ENCODE measurements at regions not wholly inside any gene's neighbourhood (a gene's known extent, or its start where the extent isn't known, plus 50 kb on each side); places are given as distances from the start of the nearest gene placed in this dataset.

DNA sequence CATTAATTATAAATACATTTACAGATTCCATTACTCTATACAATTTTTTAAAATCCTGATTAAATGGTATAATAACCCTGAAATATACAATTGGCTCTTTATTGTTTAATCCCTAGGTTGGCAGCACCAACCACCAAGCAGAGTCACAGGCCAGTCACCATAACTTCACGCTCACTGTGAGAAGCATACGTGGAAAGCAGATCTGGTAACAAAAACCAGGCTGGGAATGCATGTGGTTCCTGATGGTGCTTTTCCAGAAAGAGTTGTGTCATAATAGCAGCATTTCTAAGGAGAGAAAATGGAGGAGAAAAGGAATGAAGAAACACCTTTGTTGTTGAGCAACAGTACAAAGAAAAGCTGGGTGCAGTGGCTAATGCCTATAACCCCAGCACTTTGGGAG is 66.1 kb downstream of the SIX6 start:
- no peak overlapping the region for H3K27ac ChIP-seq (replicated peaks)
- no peak overlapping the region for H3K4me3 ChIP-seq (replicated peaks; ENCODE audit: insufficient read depth, low read length)
- H3K27me3 ChIP-seq (ENCODE audit: insufficient read depth, poor library complexity, severe bottlenecking), result no peaks in the 10 kb centered on the region
- DNase-seq (ENCODE audit: low read depth in 1 of 2, low spot score in 1 of 2), result no peak
- TF ChIP-seq, protein P1, sequence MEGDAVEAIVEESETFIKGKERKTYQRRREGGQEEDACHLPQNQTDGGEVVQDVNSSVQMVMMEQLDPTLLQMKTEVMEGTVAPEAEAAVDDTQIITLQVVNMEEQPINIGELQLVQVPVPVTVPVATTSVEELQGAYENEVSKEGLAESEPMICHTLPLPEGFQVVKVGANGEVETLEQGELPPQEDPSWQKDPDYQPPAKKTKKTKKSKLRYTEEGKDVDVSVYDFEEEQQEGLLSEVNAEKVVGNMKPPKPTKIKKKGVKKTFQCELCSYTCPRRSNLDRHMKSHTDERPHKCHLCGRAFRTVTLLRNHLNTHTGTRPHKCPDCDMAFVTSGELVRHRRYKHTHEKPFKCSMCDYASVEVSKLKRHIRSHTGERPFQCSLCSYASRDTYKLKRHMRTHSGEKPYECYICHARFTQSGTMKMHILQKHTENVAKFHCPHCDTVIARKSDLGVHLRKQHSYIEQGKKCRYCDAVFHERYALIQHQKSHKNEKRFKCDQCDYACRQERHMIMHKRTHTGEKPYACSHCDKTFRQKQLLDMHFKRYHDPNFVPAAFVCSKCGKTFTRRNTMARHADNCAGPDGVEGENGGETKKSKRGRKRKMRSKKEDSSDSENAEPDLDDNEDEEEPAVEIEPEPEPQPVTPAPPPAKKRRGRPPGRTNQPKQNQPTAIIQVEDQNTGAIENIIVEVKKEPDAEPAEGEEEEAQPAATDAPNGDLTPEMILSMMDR (IDR thresholded peaks at IDR 0.05; ENCODE audit: insufficient read depth, low read length), result no peak
- TF ChIP-seq POLR2AphosphoS5 (IDR thresholded peaks at IDR 0.05; ENCODE audit: low read depth) (no peak), SPI1 (IDR thresholded peaks at IDR 0.05; ENCODE audit: borderline replicate concordance, low read depth) (no peak), GABPA (IDR thresholded peaks at IDR 0.05; ENCODE audit: low read depth) (no peak)
- TF ChIP-seq, protein P2, sequence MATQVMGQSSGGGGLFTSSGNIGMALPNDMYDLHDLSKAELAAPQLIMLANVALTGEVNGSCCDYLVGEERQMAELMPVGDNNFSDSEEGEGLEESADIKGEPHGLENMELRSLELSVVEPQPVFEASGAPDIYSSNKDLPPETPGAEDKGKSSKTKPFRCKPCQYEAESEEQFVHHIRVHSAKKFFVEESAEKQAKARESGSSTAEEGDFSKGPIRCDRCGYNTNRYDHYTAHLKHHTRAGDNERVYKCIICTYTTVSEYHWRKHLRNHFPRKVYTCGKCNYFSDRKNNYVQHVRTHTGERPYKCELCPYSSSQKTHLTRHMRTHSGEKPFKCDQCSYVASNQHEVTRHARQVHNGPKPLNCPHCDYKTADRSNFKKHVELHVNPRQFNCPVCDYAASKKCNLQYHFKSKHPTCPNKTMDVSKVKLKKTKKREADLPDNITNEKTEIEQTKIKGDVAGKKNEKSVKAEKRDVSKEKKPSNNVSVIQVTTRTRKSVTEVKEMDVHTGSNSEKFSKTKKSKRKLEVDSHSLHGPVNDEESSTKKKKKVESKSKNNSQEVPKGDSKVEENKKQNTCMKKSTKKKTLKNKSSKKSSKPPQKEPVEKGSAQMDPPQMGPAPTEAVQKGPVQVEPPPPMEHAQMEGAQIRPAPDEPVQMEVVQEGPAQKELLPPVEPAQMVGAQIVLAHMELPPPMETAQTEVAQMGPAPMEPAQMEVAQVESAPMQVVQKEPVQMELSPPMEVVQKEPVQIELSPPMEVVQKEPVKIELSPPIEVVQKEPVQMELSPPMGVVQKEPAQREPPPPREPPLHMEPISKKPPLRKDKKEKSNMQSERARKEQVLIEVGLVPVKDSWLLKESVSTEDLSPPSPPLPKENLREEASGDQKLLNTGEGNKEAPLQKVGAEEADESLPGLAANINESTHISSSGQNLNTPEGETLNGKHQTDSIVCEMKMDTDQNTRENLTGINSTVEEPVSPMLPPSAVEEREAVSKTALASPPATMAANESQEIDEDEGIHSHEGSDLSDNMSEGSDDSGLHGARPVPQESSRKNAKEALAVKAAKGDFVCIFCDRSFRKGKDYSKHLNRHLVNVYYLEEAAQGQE (IDR thresholded peaks at IDR 0.05; ENCODE audit: insufficient replicate concordance, low read depth), result no peak

DNA sequence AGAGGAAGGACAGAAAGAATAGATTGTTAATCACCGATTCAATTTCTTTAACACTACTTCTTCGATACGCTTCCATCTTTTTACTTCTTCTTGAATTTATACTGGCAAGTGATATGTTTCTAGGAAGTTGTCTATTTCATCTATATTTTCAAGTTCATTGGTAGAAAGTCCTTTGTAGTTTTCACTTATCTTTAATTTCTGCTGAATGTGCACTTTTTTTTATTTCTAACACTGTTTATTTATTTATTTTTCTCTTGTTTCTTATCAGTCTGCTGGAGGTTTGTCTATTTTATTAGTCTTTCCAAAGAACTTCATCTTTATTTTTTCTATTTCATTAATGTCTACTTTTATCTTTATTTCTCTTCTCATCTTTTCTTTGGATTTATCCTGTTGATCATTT is 63.6 kb downstream of the SIX1 start:
- Histone ChIP-seq H3K27me3 (ENCODE audit: insufficient read depth, poor library complexity, severe bottlenecking) (no peaks in the 10 kb centered on the region), H3K27ac (replicated peaks) (no peak overlapping the region), H3K4me3 (replicated peaks; ENCODE audit: insufficient read depth, low read length) (no peak overlapping the region)
- TF ChIP-seq POLR2AphosphoS5 (IDR thresholded peaks at IDR 0.05; ENCODE audit: low read depth) (no peak), SPI1 (IDR thresholded peaks at IDR 0.05; ENCODE audit: borderline replicate concordance, low read depth) (no peak), GABPA (IDR thresholded peaks at IDR 0.05; ENCODE audit: low read depth) (no peak)
- TF ChIP-seq, protein P1 (IDR thresholded peaks at IDR 0.05; ENCODE audit: insufficient read depth, low read length), result no peak
- TF ChIP-seq, protein P2 (IDR thresholded peaks at IDR 0.05; ENCODE audit: insufficient replicate concordance, low read depth), result no peak
- no peak for DNase-seq (ENCODE audit: low read depth in 1 of 2, low spot score in 1 of 2)

DNA sequence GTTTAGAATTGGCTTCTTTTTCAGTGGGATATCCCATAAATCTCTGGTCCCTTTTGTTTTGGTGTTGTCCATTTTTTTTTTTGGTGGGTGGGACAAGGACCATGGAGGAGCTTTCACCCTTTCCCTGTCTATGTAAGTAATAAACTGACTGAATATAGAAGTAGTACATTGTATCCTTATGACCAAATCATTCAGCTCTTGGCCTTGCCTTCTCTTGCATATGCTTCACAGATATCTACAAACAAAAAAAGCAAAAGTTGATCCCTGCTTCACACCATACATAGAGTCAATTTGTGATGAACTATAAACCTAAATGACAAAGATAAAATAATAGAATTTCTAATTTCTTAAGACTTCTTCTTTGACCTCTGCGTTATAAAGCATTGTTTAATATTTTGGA is 59.8 kb downstream of the SIX1 start:
- TF ChIP-seq GABPA (IDR thresholded peaks at IDR 0.05; ENCODE audit: low read depth) (no peak), POLR2AphosphoS5 (IDR thresholded peaks at IDR 0.05; ENCODE audit: low read depth) (no peak), SPI1 (IDR thresholded peaks at IDR 0.05; ENCODE audit: borderline replicate concordance, low read depth) (no peak)
- TF ChIP-seq, protein P2 (IDR thresholded peaks at IDR 0.05; ENCODE audit: insufficient replicate concordance, low read depth), result no peak
- TF ChIP-seq, protein P1 (IDR thresholded peaks at IDR 0.05; ENCODE audit: insufficient read depth, low read length), result no peak
- no peaks in the 10 kb centered on the region for H3K27me3 ChIP-seq (ENCODE audit: insufficient read depth, poor library complexity, severe bottlenecking)
- DNase-seq (ENCODE audit: low read depth in 1 of 2, low spot score in 1 of 2), result no peak

More for the DNA sequence above, 59.8 kb downstream of the SIX1 start:
- Histone ChIP-seq H3K27ac (replicated peaks) (no peak overlapping the region), H3K4me3 (replicated peaks; ENCODE audit: insufficient read depth, low read length) (no peak overlapping the region)

All from HL-60 (cell line).